ENCODE measurements at regions not wholly inside any gene's neighbourhood (a gene's known extent, or its start where the extent isn't known, plus 50 kb on each side); places are given as distances from the start of the nearest gene placed in this dataset.

GRCh38 chr15:29612096-29612495 lies 210.2 kb downstream of the TJP1 start:
- Histone ChIP-seq H3K27ac (no peak overlapping the region), H3K4me3 (no peak overlapping the region)
- no peak for DNase-seq (ENCODE audit: low spot score)
- TF ChIP-seq, protein P1, sequence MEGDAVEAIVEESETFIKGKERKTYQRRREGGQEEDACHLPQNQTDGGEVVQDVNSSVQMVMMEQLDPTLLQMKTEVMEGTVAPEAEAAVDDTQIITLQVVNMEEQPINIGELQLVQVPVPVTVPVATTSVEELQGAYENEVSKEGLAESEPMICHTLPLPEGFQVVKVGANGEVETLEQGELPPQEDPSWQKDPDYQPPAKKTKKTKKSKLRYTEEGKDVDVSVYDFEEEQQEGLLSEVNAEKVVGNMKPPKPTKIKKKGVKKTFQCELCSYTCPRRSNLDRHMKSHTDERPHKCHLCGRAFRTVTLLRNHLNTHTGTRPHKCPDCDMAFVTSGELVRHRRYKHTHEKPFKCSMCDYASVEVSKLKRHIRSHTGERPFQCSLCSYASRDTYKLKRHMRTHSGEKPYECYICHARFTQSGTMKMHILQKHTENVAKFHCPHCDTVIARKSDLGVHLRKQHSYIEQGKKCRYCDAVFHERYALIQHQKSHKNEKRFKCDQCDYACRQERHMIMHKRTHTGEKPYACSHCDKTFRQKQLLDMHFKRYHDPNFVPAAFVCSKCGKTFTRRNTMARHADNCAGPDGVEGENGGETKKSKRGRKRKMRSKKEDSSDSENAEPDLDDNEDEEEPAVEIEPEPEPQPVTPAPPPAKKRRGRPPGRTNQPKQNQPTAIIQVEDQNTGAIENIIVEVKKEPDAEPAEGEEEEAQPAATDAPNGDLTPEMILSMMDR (IDR thresholded peaks at IDR 0.05): no peak

DNA sequence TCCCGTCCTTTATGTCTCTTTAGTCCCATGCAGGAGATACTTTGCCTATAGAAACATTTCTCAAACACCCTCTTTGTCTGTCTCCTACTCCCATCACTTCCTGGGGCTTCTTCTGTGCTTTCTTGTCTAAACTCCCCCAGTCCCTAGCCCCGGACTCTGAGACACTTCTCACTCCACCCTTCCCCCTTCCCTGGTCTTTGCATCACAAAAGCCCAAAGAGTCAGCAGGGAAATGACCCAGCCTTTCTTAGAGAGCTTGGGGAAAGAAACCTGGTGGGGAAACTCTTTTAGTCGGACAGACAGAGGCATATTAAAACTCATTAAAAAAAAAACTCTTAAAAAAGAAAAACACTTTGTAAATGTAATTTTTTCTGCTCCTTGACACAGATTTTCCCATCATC lies 211.2 kb downstream of the TJP1 start:
- TF ChIP-seq, protein P1 (IDR thresholded peaks at IDR 0.05): no peak
- no peak overlapping the region for H3K4me3 ChIP-seq
- DNase-seq (ENCODE audit: low spot score): no peak
- no peak overlapping the region for H3K27ac ChIP-seq

- H3K4me3 ChIP-seq: no peak overlapping the region
- no peak overlapping the region for H3K27ac ChIP-seq
- TF ChIP-seq, protein P1 (IDR thresholded peaks at IDR 0.05): no peak
- no peak for DNase-seq (ENCODE audit: low spot score)
These were observed 220.5 kb downstream of the TJP1 start for GRCh38 chr15:29601811-29602210.

DNA sequence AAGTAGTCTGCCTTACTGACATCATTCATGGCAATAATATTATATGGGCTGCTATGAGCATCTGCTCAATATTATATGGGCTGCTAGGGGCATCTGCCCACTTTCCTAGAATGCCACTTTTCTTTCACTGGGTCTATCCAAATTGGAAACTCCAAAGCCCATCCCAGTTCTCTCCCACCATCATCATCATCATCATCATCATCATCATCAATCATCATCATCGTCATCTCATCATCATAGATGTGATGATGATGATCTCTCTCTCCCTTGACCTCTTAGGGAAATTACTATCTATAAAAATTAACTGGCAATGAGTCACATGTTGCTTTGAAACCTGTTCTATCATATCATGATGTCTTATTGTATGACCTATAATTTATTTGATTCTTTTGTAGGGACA lies 222.0 kb downstream of the TJP1 start:
- TF ChIP-seq, protein P1 (IDR thresholded peaks at IDR 0.05): no peak
- Histone ChIP-seq H3K27ac (no peak overlapping the region), H3K4me3 (no peak overlapping the region)
- DNase-seq (ENCODE audit: low spot score): no peak

- DNase-seq (ENCODE audit: low spot score): no peak
- TF ChIP-seq, protein P1 (IDR thresholded peaks at IDR 0.05): no peak
- H3K27ac ChIP-seq: no peak overlapping the region
- no peak overlapping the region for H3K4me3 ChIP-seq
These were observed 226.0 kb downstream of the TJP1 start for GRCh38 chr15:29596266-29596665.

DNA sequence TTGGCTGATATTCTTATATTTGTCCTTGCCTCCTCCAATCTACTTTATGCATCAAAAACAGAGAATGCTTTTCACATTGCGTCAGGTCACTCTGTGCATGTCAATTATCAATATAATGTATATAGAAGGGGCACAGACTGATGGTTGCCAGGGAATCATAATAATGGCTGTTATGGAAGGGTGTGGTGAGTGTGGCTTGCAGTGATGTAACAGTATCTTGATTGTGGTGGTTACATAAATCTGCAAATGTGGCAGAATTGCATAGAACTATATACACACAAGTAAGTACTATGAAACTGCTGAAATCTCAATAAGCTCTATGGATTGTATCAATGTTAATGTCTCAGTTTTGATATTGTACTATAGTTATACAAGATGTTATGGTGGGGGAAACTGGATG lies 228.6 kb downstream of the TJP1 start:
- Histone ChIP-seq H3K27ac (no peak overlapping the region), H3K4me3 (no peak overlapping the region)
- TF ChIP-seq, protein P1 (IDR thresholded peaks at IDR 0.05): no peak
- no peak for DNase-seq (ENCODE audit: low spot score)

- DNase-seq (ENCODE audit: low spot score): no peak
- TF ChIP-seq, protein P1 (IDR thresholded peaks at IDR 0.05): no peak
These were observed 229.2 kb downstream of the TJP1 start for GRCh38 chr15:29593111-29593510.

More at GRCh38 chr15:29593111-29593510, 229.2 kb downstream of the TJP1 start:
- Histone ChIP-seq H3K27ac (no peak overlapping the region), H3K4me3 (no peak overlapping the region)
